ENCODE measurements at regions not wholly inside any gene's neighbourhood (a gene's known extent, or its start where the extent isn't known, plus 50 kb on each side); places are given as distances from the start of the nearest gene placed in this dataset.

- no peaks in the 10 kb centered on the region for H3K27me3 ChIP-seq (ENCODE audit: control insufficient read depth, insufficient read depth, low read length)
- FAIRE-seq, result no peak
- no peak for DNase-seq (ENCODE audit: low read depth)
- TF ChIP-seq CTCF (IDR thresholded peaks at IDR 0.05; ENCODE audit: insufficient read depth, low read length, severe bottlenecking), result no peak
- no peak overlapping the region for H3K4me3 ChIP-seq (ENCODE audit: low read depth, low read length)
- H3K36me3 ChIP-seq (ENCODE audit: control insufficient read depth, insufficient read depth, low read length), result no peaks in the 10 kb centered on the region
Observed at GRCh38 chrX:116226665-116227484, 56.3 kb downstream of the AGTR2 start.

- TF ChIP-seq CTCF (IDR thresholded peaks at IDR 0.05; ENCODE audit: insufficient read depth, low read length, severe bottlenecking), result no peak
- DNase-seq (ENCODE audit: low read depth) (peak; percentile 62), FAIRE-seq (no peak)
- Histone ChIP-seq H3K27me3 (ENCODE audit: control insufficient read depth, insufficient read depth, low read length) (no peaks in the 10 kb centered on the region), H3K4me3 (ENCODE audit: low read depth, low read length) (no peak overlapping the region), H3K36me3 (ENCODE audit: control insufficient read depth, insufficient read depth, low read length) (no peaks in the 10 kb centered on the region)
Observed at GRCh38 chrX:116230130-116230898, 59.8 kb downstream of the AGTR2 start.

GRCh38 chrX:116232833-116233232 is 62.3 kb downstream of the AGTR2 start:
- DNase-seq (ENCODE audit: low read depth), result peak; percentile 92

GRCh38 chrX:116236666-116237065 is 66.1 kb downstream of the AGTR2 start:
- H3K36me3 ChIP-seq (ENCODE audit: control insufficient read depth, insufficient read depth, low read length), result no peaks in the 10 kb centered on the region
- DNase-seq (ENCODE audit: low read depth) (no peak), FAIRE-seq (no peak)
- TF ChIP-seq CTCF (IDR thresholded peaks at IDR 0.05; ENCODE audit: insufficient read depth, low read length, severe bottlenecking), result no peak
- H3K27me3 ChIP-seq (ENCODE audit: control insufficient read depth, insufficient read depth, low read length), result no peaks in the 10 kb centered on the region
- H3K4me3 ChIP-seq (ENCODE audit: low read depth, low read length), result no peak overlapping the region

More at GRCh38 chrX:116232833-116233232, 62.3 kb downstream of the AGTR2 start:
- Histone ChIP-seq H3K36me3 (ENCODE audit: control insufficient read depth, insufficient read depth, low read length) (no peaks in the 10 kb centered on the region), H3K4me3 (ENCODE audit: low read depth, low read length) (no peak overlapping the region), H3K27me3 (ENCODE audit: control insufficient read depth, insufficient read depth, low read length) (no peaks in the 10 kb centered on the region)
- no peak for FAIRE-seq
- no peak for TF ChIP-seq CTCF (IDR thresholded peaks at IDR 0.05; ENCODE audit: insufficient read depth, low read length, severe bottlenecking)

GRCh38 chrX:116238093-116238492 is 67.5 kb downstream of the AGTR2 start:
- Histone ChIP-seq H3K36me3 (ENCODE audit: control insufficient read depth, insufficient read depth, low read length) (no peaks in the 10 kb centered on the region), H3K27me3 (ENCODE audit: control insufficient read depth, insufficient read depth, low read length) (no peaks in the 10 kb centered on the region), H3K4me3 (ENCODE audit: low read depth, low read length) (no peak overlapping the region)
- DNase-seq (ENCODE audit: low read depth), result peak; percentile 53
- TF ChIP-seq CTCF (IDR thresholded peaks at IDR 0.05; ENCODE audit: insufficient read depth, low read length, severe bottlenecking), result no peak
- FAIRE-seq, result peak; percentile 73
